Suprapubic skin (tissue), 4 donors: ENCODE measurements at regions not wholly inside any gene's neighbourhood (a gene's known extent, or its start where the extent isn't known, plus 50 kb on each side); places are given as distances from the start of the nearest gene placed in this dataset.
"Not testable (repeated sequence)": the region's sequence is repeated elsewhere in the genome, so short reads cannot be mapped to it uniquely, and the experiment has no call there.

Source experiments
- POLR2A ChIP-seq, 2 donors: fragments of 450-650 bp; IDR thresholded peaks; one replicate each; pipeline ENCODE4 v1.6.1; 2017; ENCODE audit warnings: antibody characterized with exemption in 2 of 2, mild to moderate bottlenecking in 2 of 2, moderate library complexity in 2 of 2
- POLR2AphosphoS5 ChIP-seq, 3 donors: sonication (generic); formaldehyde crosslinking; IDR thresholded peaks; one replicate each; pipeline ENCODE4 v1.6.1; 2017; ENCODE audit warnings: antibody characterized with exemption in 3 of 3
- TF ChIP-seq, protein P1 (sequence below), 2 donors: fragments of 200-600 bp in 1 of 2; fragments of 450-650 bp in 1 of 2; sonication (generic) in 1 of 2; IDR thresholded peaks; one replicate each; pipeline ENCODE4 v1.5.1; 2016 to 2019; ENCODE audit warnings: antibody characterized with exemption in 2 of 2, mild to moderate bottlenecking in 1 of 2, moderate library complexity in 1 of 2

DNA sequence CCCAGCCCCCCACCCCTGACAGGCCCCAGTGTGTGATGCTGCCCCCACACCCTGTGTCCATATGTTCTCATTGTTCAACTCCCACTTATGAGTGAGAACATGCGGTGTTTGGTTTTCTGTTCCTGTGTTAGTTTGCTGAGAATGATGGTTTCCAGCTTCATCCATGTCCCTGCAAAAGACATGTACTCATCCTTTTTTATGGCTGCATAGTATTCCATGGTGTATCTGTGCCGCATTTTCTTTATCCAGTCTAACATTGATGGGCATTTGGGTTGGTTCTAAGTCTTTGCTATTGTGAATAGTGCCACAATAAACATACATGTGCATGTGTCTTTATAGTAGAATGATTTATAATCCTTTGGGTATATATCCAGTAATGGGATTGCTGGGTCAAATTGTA, 122.1 kb upstream of the TAF11L2 start:
- TF ChIP-seq, protein P1, sequence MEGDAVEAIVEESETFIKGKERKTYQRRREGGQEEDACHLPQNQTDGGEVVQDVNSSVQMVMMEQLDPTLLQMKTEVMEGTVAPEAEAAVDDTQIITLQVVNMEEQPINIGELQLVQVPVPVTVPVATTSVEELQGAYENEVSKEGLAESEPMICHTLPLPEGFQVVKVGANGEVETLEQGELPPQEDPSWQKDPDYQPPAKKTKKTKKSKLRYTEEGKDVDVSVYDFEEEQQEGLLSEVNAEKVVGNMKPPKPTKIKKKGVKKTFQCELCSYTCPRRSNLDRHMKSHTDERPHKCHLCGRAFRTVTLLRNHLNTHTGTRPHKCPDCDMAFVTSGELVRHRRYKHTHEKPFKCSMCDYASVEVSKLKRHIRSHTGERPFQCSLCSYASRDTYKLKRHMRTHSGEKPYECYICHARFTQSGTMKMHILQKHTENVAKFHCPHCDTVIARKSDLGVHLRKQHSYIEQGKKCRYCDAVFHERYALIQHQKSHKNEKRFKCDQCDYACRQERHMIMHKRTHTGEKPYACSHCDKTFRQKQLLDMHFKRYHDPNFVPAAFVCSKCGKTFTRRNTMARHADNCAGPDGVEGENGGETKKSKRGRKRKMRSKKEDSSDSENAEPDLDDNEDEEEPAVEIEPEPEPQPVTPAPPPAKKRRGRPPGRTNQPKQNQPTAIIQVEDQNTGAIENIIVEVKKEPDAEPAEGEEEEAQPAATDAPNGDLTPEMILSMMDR (IDR thresholded peaks at IDR 0.05): not testable (repeated sequence)
- not testable (repeated sequence) for TF ChIP-seq POLR2A, POLR2AphosphoS5 (IDR thresholded peaks at IDR 0.05)
